SK-N-SH treated with all-trans-retinoic acid at 6 μM for 48 hours (cell line): ENCODE measurements at regions not wholly inside any gene's neighbourhood (a gene's known extent, or its start where the extent isn't known, plus 50 kb on each side); places are given as distances from the start of the nearest gene placed in this dataset.

Source experiments
- ATAC-seq: fragments of 200-7000 bp; cut with Tn5 transposase; 3 replicates; pipeline ENCODE4 v1.9.1; 2020; ENCODE audit warnings: mild to moderate bottlenecking, moderate library complexity
- ARNTL ChIP-seq: fragments of 450-650 bp; formaldehyde crosslinking; IDR thresholded peaks from 2 replicates; pipeline ENCODE4 v1.5.0; 2020; ENCODE audit warnings: low read depth, mild to moderate bottlenecking, moderate library complexity, borderline replicate concordance
- CREB5 ChIP-seq: fragments of 250-450 bp; sonication (Bioruptor Pico); IDR thresholded peaks from 2 replicates; pipeline ENCODE4 v1.5.1; 2020; ENCODE audit warnings: low read depth, mild to moderate bottlenecking, moderate library complexity
- CSDC2 ChIP-seq: fragments of 250-450 bp; sonication (Bioruptor Pico); IDR thresholded peaks from 2 replicates; pipeline ENCODE4 v1.5.0; 2020; ENCODE audit warnings: mild to moderate bottlenecking, moderate library complexity
- ESRRG ChIP-seq: fragments of 250-450 bp; sonication (Bioruptor Pico); IDR thresholded peaks from 2 replicates; pipeline ENCODE4 v1.6.1; 2021; ENCODE audit warnings: mild to moderate bottlenecking
- GLIS3 ChIP-seq: fragments of 250-450 bp; sonication (Bioruptor Pico); IDR thresholded peaks from 2 replicates; pipeline ENCODE4 v1.5.0; 2020; ENCODE audit warnings: mild to moderate bottlenecking, moderate library complexity
- ISL1 ChIP-seq: fragments of 250-450 bp; sonication (Bioruptor Pico); IDR thresholded peaks from 2 replicates; pipeline ENCODE4 v2.1.2; 2022; ENCODE audit warnings: mild to moderate bottlenecking, moderate library complexity
- OSR1 ChIP-seq: fragments of 250-450 bp; sonication (Bioruptor Pico); IDR thresholded peaks from 2 replicates; pipeline ENCODE4 v1.8.0; 2022; ENCODE audit warnings: moderate library complexity, mild to moderate bottlenecking, inconsistent platforms
- PPARA ChIP-seq: fragments of 250-450 bp; sonication (Bioruptor Pico); IDR thresholded peaks from 2 replicates; pipeline ENCODE4 v1.5.0; 2020; ENCODE audit warnings: mild to moderate bottlenecking, borderline replicate concordance
- RARB ChIP-seq: fragments of 250-450 bp; sonication (Bioruptor Pico); IDR thresholded peaks from 2 replicates; pipeline ENCODE4 v1.8.0; 2021; ENCODE audit warnings: mild to moderate bottlenecking, moderate library complexity
- SNAI2 ChIP-seq: fragments of 250-450 bp; sonication (Bioruptor Pico); IDR thresholded peaks from 2 replicates; pipeline ENCODE4 v1.5.0; 2020; ENCODE audit warnings: mild to moderate bottlenecking, moderate library complexity
- TCF4 ChIP-seq: fragments of 250-450 bp; sonication (Bioruptor Pico); IDR thresholded peaks from 2 replicates; pipeline ENCODE4 v1.8.0; 2021; ENCODE audit warnings: mild to moderate bottlenecking, moderate library complexity, borderline replicate concordance
- TOX ChIP-seq: fragments of 250-450 bp; sonication (Bioruptor Pico); IDR thresholded peaks from 2 replicates; pipeline ENCODE4 v1.8.0; 2021; ENCODE audit warnings: mild to moderate bottlenecking, moderate library complexity, borderline replicate concordance
- ZC3H10 ChIP-seq: fragments of 250-450 bp; sonication (Bioruptor Pico); IDR thresholded peaks from 2 replicates; pipeline ENCODE4 v1.5.1; 2021; ENCODE audit warnings: mild to moderate bottlenecking, moderate library complexity
- ZFP3 ChIP-seq: fragments of 250-450 bp; sonication (Bioruptor Pico); IDR thresholded peaks from 2 replicates; pipeline ENCODE4 v1.5.0; 2020; ENCODE audit warnings: mild to moderate bottlenecking, moderate library complexity
- ZFP30 ChIP-seq: fragments of 450-650 bp; formaldehyde crosslinking; IDR thresholded peaks from 2 replicates; pipeline ENCODE4 v1.5.0; 2022; ENCODE audit warnings: mild to moderate bottlenecking, moderate library complexity
- ZNF565 ChIP-seq: fragments of 450-650 bp; formaldehyde crosslinking; conservative IDR thresholded peaks from 2 replicates; pipeline ENCODE4 v1.5.0; 2020; ENCODE audit warnings: low read depth, mild to moderate bottlenecking, moderate library complexity
- ZNF70 ChIP-seq: fragments of 450-650 bp; formaldehyde crosslinking; IDR thresholded peaks from 2 replicates; pipeline ENCODE4 v1.5.0; 2020; ENCODE audit warnings: mild to moderate bottlenecking, moderate library complexity
- ZNF8 ChIP-seq: fragments of 450-650 bp; formaldehyde crosslinking; IDR thresholded peaks from 2 replicates; pipeline ENCODE4 v1.5.0; 2020; ENCODE audit warnings: mild to moderate bottlenecking, moderate library complexity
- TF ChIP-seq, protein P1 (sequence below): fragments of 250-450 bp; sonication (Bioruptor Pico); IDR thresholded peaks from 2 replicates; pipeline ENCODE4 v1.8.0; 2020; ENCODE audit warnings: mild to moderate bottlenecking, moderate library complexity, borderline replicate concordance
- TF ChIP-seq, protein P2 (sequence below): fragments of 250-450 bp; sonication (Bioruptor Pico); IDR thresholded peaks from 2 replicates; pipeline ENCODE4 v1.8.0; 2021; ENCODE audit warnings: low read depth, mild to moderate bottlenecking, moderate library complexity, borderline replicate concordance
- TF ChIP-seq, protein P3 (sequence below): fragments of 250-450 bp; sonication (Bioruptor Pico); IDR thresholded peaks from 2 replicates; pipeline ENCODE4 v1.5.0; 2020; ENCODE audit warnings: mild to moderate bottlenecking, moderate library complexity
- TF ChIP-seq, protein P4 (sequence below): fragments of 250-450 bp; sonication (Bioruptor Pico); IDR thresholded peaks from 2 replicates; pipeline ENCODE4 v1.5.1; 2021; ENCODE audit warnings: mild to moderate bottlenecking, moderate library complexity

GRCh38 chr16:35398180-35398579, 1938.8 kb downstream of the TP53TG3F start:
- ATAC-seq = no peak
- TF ChIP-seq ZNF70 (CRISPR knock-in tag) (no peak), CSDC2 (CRISPR knock-in tag) (no peak), PPARA (CRISPR knock-in tag) (no peak), GLIS3 (CRISPR knock-in tag) (no peak), SNAI2 (CRISPR knock-in tag) (no peak), CREB5 (CRISPR knock-in tag) (no peak), OSR1 (no peak), ESRRG (no peak), ZNF565 (CRISPR knock-in tag) (no peak), ZC3H10 (no peak), ZFP3 (CRISPR knock-in tag) (no peak), ISL1 (no peak), TCF4 (CRISPR knock-in tag) (no peak), ZNF8 (CRISPR knock-in tag) (no peak), ARNTL (CRISPR knock-in tag) (no peak)
- TF ChIP-seq, protein P1, sequence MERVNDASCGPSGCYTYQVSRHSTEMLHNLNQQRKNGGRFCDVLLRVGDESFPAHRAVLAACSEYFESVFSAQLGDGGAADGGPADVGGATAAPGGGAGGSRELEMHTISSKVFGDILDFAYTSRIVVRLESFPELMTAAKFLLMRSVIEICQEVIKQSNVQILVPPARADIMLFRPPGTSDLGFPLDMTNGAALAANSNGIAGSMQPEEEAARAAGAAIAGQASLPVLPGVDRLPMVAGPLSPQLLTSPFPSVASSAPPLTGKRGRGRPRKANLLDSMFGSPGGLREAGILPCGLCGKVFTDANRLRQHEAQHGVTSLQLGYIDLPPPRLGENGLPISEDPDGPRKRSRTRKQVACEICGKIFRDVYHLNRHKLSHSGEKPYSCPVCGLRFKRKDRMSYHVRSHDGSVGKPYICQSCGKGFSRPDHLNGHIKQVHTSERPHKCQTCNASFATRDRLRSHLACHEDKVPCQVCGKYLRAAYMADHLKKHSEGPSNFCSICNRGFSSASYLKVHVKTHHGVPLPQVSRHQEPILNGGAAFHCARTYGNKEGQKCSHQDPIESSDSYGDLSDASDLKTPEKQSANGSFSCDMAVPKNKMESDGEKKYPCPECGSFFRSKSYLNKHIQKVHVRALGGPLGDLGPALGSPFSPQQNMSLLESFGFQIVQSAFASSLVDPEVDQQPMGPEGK (CRISPR knock-in tag) = no peak
- TF ChIP-seq, protein P2, sequence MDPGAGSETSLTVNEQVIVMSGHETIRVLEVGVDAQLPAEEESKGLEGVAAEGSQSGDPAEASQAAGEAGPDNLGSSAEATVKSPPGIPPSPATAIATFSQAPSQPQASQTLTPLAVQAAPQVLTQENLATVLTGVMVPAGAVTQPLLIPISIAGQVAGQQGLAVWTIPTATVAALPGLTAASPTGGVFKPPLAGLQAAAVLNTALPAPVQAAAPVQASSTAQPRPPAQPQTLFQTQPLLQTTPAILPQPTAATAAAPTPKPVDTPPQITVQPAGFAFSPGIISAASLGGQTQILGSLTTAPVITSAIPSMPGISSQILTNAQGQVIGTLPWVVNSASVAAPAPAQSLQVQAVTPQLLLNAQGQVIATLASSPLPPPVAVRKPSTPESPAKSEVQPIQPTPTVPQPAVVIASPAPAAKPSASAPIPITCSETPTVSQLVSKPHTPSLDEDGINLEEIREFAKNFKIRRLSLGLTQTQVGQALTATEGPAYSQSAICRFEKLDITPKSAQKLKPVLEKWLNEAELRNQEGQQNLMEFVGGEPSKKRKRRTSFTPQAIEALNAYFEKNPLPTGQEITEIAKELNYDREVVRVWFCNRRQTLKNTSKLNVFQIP (CRISPR knock-in tag) = no peak
- TF ChIP-seq, protein P3, sequence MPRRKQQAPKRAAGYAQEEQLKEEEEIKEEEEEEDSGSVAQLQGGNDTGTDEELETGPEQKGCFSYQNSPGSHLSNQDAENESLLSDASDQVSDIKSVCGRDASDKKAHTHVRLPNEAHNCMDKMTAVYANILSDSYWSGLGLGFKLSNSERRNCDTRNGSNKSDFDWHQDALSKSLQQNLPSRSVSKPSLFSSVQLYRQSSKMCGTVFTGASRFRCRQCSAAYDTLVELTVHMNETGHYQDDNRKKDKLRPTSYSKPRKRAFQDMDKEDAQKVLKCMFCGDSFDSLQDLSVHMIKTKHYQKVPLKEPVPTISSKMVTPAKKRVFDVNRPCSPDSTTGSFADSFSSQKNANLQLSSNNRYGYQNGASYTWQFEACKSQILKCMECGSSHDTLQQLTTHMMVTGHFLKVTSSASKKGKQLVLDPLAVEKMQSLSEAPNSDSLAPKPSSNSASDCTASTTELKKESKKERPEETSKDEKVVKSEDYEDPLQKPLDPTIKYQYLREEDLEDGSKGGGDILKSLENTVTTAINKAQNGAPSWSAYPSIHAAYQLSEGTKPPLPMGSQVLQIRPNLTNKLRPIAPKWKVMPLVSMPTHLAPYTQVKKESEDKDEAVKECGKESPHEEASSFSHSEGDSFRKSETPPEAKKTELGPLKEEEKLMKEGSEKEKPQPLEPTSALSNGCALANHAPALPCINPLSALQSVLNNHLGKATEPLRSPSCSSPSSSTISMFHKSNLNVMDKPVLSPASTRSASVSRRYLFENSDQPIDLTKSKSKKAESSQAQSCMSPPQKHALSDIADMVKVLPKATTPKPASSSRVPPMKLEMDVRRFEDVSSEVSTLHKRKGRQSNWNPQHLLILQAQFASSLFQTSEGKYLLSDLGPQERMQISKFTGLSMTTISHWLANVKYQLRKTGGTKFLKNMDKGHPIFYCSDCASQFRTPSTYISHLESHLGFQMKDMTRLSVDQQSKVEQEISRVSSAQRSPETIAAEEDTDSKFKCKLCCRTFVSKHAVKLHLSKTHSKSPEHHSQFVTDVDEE (CRISPR knock-in tag) = no peak
- TF ChIP-seq, protein P4, sequence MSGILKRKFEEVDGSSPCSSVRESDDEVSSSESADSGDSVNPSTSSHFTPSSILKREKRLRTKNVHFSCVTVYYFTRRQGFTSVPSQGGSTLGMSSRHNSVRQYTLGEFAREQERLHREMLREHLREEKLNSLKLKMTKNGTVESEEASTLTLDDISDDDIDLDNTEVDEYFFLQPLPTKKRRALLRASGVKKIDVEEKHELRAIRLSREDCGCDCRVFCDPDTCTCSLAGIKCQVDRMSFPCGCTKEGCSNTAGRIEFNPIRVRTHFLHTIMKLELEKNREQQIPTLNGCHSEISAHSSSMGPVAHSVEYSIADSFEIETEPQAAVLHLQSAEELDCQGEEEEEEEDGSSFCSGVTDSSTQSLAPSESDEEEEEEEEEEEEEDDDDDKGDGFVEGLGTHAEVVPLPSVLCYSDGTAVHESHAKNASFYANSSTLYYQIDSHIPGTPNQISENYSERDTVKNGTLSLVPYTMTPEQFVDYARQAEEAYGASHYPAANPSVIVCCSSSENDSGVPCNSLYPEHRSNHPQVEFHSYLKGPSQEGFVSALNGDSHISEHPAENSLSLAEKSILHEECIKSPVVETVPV = no peak

GRCh38 chr16:35399133-35399532, 1939.7 kb downstream of the TP53TG3F start:
- no peak for ATAC-seq
- TF ChIP-seq, protein P1 (CRISPR knock-in tag) = no peak
- TF ChIP-seq OSR1 = no peak
- no peak for TF ChIP-seq GLIS3 (CRISPR knock-in tag)
- no peak for TF ChIP-seq RARB (CRISPR knock-in tag)
- TF ChIP-seq TCF4 (CRISPR knock-in tag) = no peak
- TF ChIP-seq, protein P3 (CRISPR knock-in tag) = no peak
- TF ChIP-seq, protein P2 (CRISPR knock-in tag) = no peak
- TF ChIP-seq, protein P4 = no peak
- TF ChIP-seq ZFP30 (CRISPR knock-in tag) = no peak
- no peak for TF ChIP-seq ISL1
- TF ChIP-seq TOX (CRISPR knock-in tag) = no peak
